HG03354 (cell line): ENCODE measurements at regions not wholly inside any gene's neighbourhood (a gene's known extent, or its start where the extent isn't known, plus 50 kb on each side); places are given as distances from the start of the nearest gene placed in this dataset.
"Not testable (repeated sequence)": the region's sequence is repeated elsewhere in the genome, so short reads cannot be mapped to it uniquely, and the experiment has no call there.

Experiments
- ATAC-seq: cut with Tn5 transposase; IDR thresholded peaks from one replicate; pipeline ENCODE4 v1.9.1; 2021; ENCODE audit warnings: mild to moderate bottlenecking; ENCODE audit not compliant: unreplicated experiment, poor library complexity, severe bottlenecking

GRCh38 chr11:37264783-37265182, 666.7 kb upstream of the RAG2 start:
- no peak for ATAC-seq

DNA sequence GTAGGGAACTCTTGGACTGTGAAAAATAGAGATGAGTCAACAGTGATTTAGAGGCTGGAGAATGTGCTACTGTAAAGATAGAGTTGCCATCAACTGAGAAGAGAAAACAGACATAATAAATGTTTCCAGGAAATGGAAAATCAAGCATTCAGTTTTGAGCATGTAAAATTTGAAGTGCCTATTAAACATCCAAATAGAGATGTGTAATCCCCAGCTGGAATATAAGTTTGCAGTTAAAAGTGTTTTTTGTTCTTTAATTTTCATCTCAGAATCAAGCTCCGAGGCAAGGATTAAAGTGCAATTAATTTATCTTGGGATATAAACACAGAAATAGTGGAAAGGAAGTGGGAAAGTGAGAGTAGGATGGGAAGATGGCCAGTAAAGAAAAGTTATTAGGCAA, 666.0 kb upstream of the RAG2 start:
- ATAC-seq: no peak

GRCh38 chr11:37263467-37263866, 665.4 kb upstream of the RAG2 start:
- ATAC-seq: not testable (repeated sequence)

DNA sequence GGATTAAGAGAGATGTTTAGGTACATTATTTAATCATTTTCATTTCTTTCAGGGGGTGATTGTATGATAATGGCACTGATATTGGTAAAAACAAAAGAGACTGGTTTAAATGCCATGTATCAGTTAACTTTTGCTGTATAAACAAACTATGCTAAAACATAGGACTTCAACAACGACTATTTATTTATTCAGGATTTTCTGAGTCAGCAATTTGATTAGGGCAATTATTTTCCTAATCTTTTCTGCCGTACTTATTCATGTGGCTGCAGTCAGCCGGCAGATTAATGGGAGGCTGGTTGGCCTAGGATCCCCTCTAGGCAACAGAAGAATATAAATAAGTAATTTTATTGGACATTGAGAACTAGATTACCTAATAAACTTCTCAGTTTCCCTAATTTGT, 661.7 kb upstream of the RAG2 start:
- ATAC-seq: no peak

GRCh38 chr11:37248145-37248544, 650.1 kb upstream of the RAG2 start:
- no peak for ATAC-seq

DNA sequence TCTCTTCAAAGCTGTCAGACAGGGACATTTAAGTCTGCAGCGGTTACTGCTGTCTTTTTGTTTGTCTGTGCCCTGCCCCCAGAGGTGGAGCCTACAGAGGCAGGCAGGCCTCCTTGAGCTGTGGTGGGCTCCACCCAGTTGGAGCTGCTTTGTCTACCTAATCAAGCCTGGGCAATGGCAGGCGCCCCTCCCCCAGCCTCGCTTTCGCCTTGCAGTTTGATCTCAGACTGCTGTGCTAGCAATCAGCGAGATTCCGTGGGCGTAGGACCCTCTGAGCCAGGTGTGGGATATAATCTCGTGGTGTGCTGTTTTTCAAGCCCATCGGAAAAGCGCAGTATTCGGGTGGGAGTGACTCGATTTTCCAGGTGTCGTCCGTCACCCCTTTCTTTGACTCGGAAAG, 648.1 kb upstream of the RAG2 start:
- not testable (repeated sequence) for ATAC-seq

DNA sequence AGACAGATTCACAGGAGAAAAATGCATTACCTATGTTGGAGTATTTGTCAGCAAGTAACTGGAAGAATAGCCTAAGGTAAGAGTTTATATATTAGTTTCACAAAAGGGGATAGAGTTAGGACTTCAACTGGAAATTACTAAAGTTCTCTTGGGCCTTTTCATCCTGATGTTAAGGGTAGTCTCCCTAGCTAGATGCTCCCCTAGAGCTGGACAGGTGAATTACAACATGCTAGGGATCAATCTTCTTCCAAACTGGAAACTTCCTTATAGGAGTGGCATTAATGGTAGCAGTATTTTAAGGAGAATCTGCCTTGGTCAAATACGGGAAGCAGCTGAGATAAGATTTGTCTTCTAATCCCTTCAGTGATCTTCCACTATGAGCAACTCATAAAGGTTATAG, 632.8 kb upstream of the RAG2 start:
- ATAC-seq: no peak

GRCh38 chr11:37223962-37224361, 625.9 kb upstream of the RAG2 start:
- ATAC-seq: no peak

- no peak for ATAC-seq
These were observed 605.0 kb upstream of the RAG2 start for GRCh38 chr11:37203006-37203405.

- no peak for ATAC-seq
These were observed 601.0 kb upstream of the RAG2 start for GRCh38 chr11:37199082-37199481.

GRCh38 chr11:37184326-37184725, 586.3 kb upstream of the RAG2 start:
- no peak for ATAC-seq

- ATAC-seq: no peak
These were observed 584.0 kb upstream of the RAG2 start for GRCh38 chr11:37182031-37182430.

GRCh38 chr11:37177721-37178120, 579.7 kb upstream of the RAG2 start:
- ATAC-seq: no peak

- no peak for ATAC-seq
These were observed 573.4 kb upstream of the RAG2 start for GRCh38 chr11:37171451-37171850.

GRCh38 chr11:37170311-37170710, 572.3 kb upstream of the RAG2 start:
- no peak for ATAC-seq

GRCh38 chr11:37145434-37145833, 547.4 kb upstream of the RAG2 start:
- not testable (repeated sequence) for ATAC-seq

GRCh38 chr11:37142591-37142990, 544.6 kb upstream of the RAG2 start:
- no peak for ATAC-seq

DNA sequence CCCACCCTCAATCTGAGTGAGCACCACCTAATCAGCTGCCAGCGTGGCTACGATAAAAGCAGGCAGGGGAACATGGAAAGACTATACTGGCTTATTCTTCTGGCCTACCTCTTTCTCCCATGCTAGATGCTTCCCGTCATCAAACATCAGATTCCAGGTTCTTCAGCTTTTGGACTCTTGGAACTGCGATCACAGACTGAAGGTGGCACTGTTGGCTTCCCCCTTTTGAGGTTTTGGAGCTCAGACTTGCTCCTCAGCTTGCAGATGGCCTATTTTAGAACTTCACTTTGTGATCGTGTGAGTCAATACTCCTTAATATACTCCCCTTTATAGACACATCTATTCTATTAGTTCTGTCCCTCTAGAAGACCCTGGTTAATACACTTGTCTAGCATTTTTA, 543.7 kb upstream of the RAG2 start:
- ATAC-seq: no peak

- ATAC-seq: not testable (repeated sequence)
These were observed 537.6 kb upstream of the RAG2 start for GRCh38 chr11:37135606-37136005.

DNA sequence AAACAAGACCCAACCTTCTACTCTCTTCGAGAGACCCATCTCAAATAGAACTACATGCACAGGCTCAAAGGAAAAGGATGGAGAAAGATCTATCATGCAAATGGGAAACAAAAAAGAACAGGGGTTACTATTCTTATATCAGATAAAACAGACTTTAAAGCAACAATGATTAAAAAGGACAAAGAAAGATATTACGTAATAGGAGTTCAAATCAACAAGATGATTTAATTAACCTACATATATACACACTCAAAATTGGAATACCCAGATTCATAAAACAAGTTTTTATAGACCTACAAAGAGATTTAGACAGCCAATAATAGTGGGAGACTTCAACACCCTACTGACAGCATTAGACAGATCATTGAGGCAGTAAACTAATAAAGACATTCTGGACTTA, 536.6 kb upstream of the RAG2 start:
- no peak for ATAC-seq

GRCh38 chr11:37124384-37124783, 526.3 kb upstream of the RAG2 start:
- no peak for ATAC-seq

- ATAC-seq: no peak
These were observed 517.9 kb upstream of the RAG2 start for GRCh38 chr11:37115963-37116362.

DNA sequence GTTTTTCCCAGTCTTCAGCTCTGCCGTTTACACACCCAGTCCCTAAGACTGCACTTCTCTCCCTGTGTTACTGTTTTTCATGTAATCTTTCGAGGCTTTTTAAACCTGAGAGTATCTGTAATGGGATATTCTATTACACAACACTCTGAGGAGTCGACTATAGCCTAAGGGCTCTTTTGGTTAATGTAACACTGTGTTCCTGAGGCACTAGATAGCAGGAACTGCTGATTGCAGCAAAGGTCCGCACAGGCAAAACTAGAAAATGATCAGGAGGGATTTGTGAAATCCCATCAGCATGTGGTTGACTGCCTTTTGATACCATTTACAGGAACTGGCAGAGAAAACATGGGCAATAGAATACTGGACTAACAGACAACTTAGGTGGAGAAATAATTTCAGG, 512.3 kb upstream of the RAG2 start:
- no peak for ATAC-seq
